ENCODE measurements at regions not wholly inside any gene's neighbourhood (a gene's known extent, or its start where the extent isn't known, plus 50 kb on each side); places are given as distances from the start of the nearest gene placed in this dataset.

DNA sequence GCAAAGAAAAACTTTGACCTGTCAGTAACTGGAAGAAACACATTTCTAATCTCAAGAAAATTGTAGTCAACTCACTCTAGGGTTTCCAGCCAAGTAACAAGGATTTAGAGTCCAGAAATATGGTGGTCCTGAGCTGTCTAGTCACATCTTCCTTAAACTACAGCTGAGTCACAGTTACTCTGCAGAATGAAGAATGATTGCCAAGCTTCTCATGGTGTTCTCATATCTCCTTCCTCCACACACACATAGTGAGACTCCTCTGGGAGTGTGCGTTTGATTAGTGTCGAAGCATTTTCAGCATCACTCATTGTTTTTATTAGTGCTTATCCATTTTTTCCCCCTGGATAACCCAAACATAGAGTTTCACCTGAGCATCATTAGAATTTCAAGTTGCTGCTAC is 93.1 kb upstream of the CXCL12 start (continued):
- TF ChIP-seq CHCHD3 (CRISPR knock-in tag; IDR thresholded peaks at IDR 0.05) (no peak), BRD4 (IDR thresholded peaks at IDR 0.05) (no peak), ESRRB (CRISPR knock-in tag; IDR thresholded peaks at IDR 0.05; ENCODE audit: borderline replicate concordance) (no peak), STAT5A (IDR thresholded peaks at IDR 0.05; ENCODE audit: borderline replicate concordance, low read length) (peak; percentile 35; the same call in 1 of the 2 replicates), ETV5 (CRISPR knock-in tag; IDR thresholded peaks at IDR 0.05; ENCODE audit: low read depth) (no peak), ZNF57 (CRISPR knock-in tag; IDR thresholded peaks at IDR 0.05) (no peak), ETV1 (tag; conservative IDR thresholded peaks at IDR 0.05; ENCODE audit: low read depth) (no peak), LCOR (CRISPR knock-in tag; IDR thresholded peaks at IDR 0.05) (no peak), HMGN3 (IDR thresholded peaks at IDR 0.05; ENCODE audit: borderline replicate concordance, extremely low read depth, insufficient read length, low read depth, low read length) (no peak), ZNF316 (IDR thresholded peaks at IDR 0.05) (peak; percentile 94), HDAC1 (IDR thresholded peaks at IDR 0.05) (no peak), ZBTB17 (CRISPR knock-in tag; IDR thresholded peaks at IDR 0.05) (no peak), POLR2H (tag; IDR thresholded peaks at IDR 0.05; ENCODE audit: low read depth) (no peak), RAD51 (IDR thresholded peaks at IDR 0.05; ENCODE audit: borderline replicate concordance, low read depth) (no peak), TAF9B (IDR thresholded peaks at IDR 0.05; ENCODE audit: partially characterized antibody) (no peak), EP300 (IDR thresholded peaks at IDR 0.05; ENCODE audit: low read length) (peak; percentile 69; the same call in 1 of the 2 replicates), RCOR1 (IDR thresholded peaks at IDR 0.05; ENCODE audit: borderline replicate concordance in 1 of 2, low read depth in 2 of 2, low read length in 2 of 2) (peak in 1 of 2 experiments; percentile 75; a peak in 1 of 4 replicates), TAL1 (IDR thresholded peaks at IDR 0.05) (peak; percentile 79), DPF2 (IDR thresholded peaks at IDR 0.05) (peak; percentile 88), MTA1 (IDR thresholded peaks at IDR 0.05; ENCODE audit: borderline replicate concordance) (no peak), ZNF75A (CRISPR knock-in tag; IDR thresholded peaks at IDR 0.05) (no peak), DNMT1 (IDR thresholded peaks at IDR 0.05) (no peak), RAD21 (CRISPR knock-in tag; conservative IDR thresholded peaks at IDR 0.05 in 1 of 2, IDR thresholded peaks at IDR 0.05 in 1 of 2) (no peak), FOXA3 (CRISPR knock-in tag; conservative IDR thresholded peaks at IDR 0.05 in 1 of 2, IDR thresholded peaks at IDR 0.05 in 1 of 2) (no peak), SRSF7 (optimal IDR thresholded peaks at IDR 0.05; ENCODE audit: low read depth, low read length) (no peak), GTF2E2 (tag; IDR thresholded peaks at IDR 0.05) (no peak), BRF1 (IDR thresholded peaks at IDR 0.05; ENCODE audit: borderline replicate concordance, extremely low read depth, insufficient read length) (no peak), POU5F1 (IDR thresholded peaks at IDR 0.05; ENCODE audit: borderline replicate concordance, low read depth, low read length, partially characterized antibody) (no peak), PHTF2 (CRISPR knock-in tag; IDR thresholded peaks at IDR 0.05) (no peak)
- TF ChIP-seq, protein P1, sequence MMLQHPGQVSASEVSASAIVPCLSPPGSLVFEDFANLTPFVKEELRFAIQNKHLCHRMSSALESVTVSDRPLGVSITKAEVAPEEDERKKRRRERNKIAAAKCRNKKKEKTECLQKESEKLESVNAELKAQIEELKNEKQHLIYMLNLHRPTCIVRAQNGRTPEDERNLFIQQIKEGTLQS (IDR thresholded peaks at IDR 0.05), result peak; percentile 25; the same call in 1 of the 2 replicates
- TF ChIP-seq, protein P1 (CRISPR knock-in tag; conservative IDR thresholded peaks at IDR 0.05), result no peak
- TF ChIP-seq, protein P2, sequence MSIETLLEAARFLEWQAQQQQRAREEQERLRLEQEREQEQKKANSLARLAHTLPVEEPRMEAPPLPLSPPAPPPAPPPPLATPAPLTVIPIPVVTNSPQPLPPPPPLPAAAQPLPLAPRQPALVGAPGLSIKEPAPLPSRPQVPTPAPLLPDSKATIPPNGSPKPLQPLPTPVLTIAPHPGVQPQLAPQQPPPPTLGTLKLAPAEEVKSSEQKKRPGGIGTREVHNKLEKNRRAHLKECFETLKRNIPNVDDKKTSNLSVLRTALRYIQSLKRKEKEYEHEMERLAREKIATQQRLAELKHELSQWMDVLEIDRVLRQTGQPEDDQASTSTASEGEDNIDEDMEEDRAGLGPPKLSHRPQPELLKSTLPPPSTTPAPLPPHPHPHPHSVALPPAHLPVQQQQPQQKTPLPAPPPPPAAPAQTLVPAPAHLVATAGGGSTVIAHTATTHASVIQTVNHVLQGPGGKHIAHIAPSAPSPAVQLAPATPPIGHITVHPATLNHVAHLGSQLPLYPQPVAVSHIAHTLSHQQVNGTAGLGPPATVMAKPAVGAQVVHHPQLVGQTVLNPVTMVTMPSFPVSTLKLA (conservative IDR thresholded peaks at IDR 0.05), result no peak

Measured in K562 (cell line).